ENCODE measurements at regions not wholly inside any gene's neighbourhood (a gene's known extent, or its start where the extent isn't known, plus 50 kb on each side); places are given as distances from the start of the nearest gene placed in this dataset.
"Not testable (repeated sequence)": the region's sequence is repeated elsewhere in the genome, so short reads cannot be mapped to it uniquely, and the experiment has no call there.

DNA sequence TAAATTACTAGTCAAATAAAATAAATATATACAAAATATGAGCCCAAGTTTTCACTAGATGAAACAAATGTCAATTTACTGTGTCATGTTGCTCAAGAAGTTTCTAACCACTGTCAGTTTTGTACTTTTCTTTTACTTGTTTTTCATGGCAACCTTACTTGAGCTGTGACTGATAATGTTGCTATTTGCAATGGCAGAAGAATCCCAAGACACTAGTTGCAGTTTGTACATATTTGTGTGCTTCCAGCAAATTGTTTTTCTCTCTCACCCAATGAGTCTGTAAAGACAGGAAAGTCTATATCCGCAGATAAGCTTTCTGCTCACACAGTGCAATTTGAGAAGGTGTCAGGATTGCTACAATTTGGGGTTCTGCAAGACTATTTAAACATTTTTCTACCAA is 338.6 kb upstream of the PCSK5 start:
- no peak for DNase-seq

DNA sequence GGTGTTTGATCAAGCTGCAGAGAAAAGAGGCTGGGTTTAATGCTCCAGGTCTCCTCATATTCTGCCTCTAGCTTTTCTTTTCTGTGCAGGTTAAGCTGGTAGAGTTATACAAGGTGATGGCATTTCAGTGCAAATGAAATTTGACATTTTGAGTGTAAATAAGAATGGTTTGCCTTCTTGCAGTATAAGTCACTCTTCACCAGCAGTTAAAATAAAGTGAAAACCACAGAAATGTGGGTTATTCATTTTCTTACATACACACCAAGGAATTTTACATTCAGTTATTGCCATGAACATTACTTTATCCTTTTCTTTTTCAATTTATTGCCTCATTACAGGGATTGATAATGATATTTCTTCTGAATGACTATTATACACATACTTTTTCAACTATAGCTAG is 337.5 kb upstream of the PCSK5 start:
- no peak for DNase-seq

DNA sequence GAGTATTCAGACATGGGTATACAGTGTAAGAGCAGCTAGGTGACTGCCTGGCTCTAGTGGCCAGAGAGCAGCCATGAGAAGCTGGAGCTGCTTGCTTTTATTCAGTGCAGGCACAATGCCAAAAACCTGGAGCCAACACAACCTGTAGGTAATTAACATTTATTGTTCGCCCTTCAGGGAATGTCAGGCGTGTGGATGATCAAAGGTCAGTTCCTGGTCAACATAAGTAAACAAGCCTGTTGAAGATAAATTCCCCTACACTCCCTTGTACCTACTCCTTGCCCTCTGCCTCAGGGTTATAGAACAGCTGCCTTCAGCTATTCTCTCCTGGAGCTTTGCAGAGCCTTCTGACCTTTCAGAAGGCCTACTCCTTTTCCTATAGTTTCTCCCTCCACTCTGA is 323.7 kb upstream of the PCSK5 start:
- DNase-seq: not testable (repeated sequence)

DNA sequence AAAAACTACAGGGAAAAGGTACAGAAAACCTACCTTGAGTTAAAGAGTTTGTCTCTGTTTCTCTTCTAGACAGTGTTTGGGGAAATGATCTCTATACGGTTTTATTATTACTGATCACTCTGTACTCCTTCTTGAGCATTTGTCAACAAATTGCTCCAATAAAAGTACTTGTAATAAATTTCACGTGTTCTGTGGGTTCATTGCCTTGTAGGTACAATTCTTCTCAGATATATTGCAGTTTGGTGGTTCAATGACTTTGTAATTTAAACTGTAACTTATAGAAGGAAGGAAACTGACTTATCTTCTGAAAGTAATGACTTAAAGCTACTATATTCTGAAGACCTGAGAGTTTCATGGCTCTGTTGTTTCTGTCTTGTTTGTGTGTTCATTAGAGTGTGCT is 319.9 kb upstream of the PCSK5 start:
- DNase-seq: no peak

DNA sequence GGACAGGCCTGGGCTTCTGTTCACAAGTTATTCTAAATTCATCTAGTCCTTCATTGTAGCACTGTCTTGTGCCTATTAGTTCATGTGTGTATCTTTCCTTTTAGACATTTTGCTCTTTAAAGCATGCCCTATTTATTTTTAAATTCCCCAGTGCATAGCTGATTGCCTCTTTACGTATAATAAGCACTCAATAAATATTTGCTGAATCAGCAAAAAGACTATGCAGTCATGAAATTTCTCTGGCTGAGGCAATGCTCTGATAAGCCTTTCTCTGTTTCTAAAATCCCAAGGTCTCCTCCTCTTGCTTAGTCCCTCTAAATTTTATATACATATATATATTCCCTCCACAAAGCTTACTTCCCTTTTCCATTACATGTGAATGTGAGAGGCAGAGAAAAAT is 315.9 kb upstream of the PCSK5 start:
- no peak for DNase-seq

DNA sequence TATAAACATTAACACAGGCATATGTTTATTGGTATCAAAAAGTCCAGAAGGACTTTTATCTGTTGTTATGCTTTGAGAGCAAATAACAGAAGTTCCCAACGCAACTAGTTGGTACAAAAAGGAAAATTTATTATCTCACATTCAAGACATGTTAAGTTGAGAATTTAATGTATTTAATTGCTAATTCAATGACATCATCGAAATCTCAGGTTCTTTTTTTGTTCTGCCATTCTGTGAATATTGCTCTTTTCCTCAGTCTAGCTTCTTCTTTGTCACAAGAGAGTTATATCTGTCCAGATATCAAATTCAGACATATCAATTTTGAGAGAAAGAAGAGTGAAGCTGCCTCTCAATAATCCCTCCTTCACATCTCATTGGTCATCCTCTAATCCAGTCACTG is 307.6 kb upstream of the PCSK5 start:
- DNase-seq: no peak

DNA sequence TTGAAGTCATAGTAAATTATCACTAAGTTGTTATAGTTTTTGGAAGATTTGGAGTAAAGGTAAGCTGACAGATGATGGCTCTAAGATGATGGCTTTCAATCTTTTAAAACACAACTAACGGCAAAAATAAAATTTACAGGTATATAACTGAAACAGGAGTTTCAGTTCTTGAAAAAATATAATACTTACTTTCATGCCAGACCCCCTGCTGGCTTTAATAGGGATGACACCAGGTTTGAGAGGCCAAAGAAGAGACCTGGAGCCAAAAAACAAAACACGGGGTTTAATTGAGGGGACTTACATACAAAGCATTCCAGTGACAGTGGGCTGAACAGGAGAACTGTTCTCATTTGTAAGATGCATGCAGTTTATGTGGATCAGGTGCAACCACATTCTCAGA is 301.7 kb upstream of the PCSK5 start:
- no peak for DNase-seq

DNA sequence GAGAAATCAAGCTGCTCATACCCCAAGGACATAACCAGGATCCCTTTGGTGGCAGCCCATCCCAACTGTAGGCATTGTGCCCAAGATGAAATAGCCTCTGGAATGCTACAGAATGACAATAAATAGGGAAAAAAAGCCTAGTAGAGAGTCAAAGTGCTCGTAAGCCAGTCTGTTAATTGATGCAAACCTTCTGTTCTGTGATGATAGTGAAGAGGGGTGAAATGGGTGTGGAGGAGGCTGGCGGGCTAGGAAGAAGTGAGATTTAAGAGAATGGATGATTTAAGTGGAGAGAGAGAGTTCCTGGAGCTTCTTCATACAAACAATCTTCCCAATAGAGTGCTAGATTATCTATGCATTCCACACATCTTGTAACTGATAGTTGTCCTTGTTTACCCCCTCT is 301.0 kb upstream of the PCSK5 start:
- DNase-seq: no peak

DNA sequence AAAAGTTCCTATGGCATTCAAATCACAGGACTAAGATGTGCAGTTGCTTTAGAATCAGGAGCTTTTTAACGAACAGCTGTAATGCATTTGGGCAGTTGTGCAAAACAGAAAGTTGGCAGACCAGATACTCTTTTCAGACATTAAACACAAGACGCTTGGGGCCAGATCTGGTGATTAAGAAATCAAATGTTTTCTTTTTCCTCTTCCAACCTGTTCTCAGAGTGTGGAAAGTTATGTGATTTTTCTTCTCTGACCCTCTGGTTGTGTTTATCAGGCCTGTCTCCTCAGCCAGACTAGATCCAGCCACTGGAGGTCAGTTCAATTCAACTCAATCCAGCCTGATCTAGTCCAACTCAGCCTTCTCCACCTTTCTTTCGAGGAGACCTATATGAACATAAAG is 298.5 kb upstream of the PCSK5 start:
- DNase-seq: no peak

DNA sequence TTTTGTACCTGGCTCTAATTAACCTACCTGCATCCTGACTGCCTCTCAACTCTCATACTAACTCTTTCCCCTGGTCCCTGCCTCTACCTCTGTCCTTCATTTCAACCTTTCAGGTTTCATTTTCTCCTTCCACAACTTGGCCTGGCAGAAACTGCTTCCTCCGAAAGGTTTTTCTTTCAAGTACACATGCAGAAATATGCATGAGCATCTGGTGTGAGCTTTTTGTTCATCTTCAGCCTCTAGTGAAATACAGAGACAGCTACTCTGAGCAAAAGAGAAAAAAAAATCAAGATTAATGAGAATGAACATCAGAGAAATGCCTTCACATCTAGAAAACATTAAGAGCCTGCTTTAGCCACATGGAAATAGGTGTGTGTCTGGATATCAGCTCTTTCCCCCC is 297.9 kb upstream of the PCSK5 start:
- DNase-seq: no peak

DNA sequence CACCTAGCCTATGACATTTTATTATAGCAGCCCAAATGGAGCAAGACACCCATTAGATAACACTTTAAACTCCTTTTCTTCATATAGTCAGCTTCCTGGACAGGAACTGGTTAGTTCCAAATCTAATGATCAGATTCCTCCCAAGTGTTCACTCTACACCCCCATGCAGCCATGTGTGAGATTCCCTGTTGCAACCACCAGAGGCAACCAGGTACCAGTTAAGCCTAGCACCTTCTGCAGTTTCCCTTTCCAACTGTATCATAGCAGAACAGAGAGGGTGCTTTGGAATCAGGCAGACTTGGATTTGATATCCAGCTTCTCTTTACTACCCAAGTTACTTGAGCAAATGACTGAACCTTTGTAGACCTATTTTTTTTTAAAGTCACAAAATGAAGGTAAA is 296.6 kb upstream of the PCSK5 start:
- DNase-seq: no peak

DNA sequence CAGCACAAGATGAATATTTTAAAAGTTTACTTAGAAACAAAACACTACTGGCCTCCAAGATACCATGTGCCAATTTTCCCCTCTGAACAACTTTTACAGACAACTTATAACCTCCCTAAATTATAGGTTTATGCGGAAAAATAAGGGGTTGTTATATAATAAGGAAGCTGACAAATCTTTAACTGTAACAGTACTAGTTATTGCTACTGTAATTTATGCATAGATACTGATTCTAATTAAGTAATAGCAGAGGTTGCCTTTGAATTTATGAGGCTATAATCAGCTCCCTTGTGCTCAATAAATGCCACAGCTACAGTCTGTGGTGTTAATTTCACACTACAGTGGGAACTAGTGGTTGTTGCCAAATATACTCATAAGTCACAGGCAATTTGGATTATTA is 291.3 kb upstream of the PCSK5 start:
- DNase-seq: no peak

DNA sequence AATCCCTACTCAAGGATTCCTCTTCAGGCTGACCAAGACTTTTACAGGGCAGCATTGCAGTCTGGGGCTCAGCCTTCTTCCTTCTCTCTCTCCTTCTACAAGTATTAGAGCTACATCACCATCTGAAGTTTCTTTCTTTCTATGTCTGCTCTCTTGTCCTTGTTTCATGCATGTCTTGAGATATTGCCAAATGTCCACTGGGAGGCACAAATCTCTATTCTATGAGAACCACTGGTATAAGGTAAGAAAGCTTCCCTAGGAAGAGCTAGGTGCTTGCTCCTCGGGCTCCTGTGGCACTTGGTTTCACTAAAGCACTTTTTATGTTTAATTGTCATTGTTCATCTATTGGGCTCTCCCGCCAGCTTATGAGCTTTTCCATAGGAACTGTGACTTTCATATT is 289.2 kb upstream of the PCSK5 start:
- DNase-seq: no peak

DNA sequence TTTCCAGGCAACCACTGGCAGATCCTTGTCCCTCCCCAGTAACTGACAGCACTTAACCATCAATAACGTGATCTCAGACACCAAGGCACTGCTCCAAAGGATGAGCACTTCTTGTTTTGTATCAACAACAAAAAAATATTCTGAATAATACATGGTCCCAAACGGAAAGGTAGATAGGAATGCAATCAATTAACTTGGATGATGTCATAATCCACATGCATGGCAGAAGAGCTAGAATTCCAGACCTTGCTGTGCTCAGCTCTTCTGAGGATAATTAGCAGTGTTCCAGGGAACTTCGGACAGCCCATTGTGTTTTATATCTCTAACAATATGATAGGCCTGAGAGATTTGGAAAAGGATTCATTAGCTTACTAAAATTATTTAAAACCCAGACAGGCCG is 288.4 kb upstream of the PCSK5 start:
- DNase-seq: no peak

DNA sequence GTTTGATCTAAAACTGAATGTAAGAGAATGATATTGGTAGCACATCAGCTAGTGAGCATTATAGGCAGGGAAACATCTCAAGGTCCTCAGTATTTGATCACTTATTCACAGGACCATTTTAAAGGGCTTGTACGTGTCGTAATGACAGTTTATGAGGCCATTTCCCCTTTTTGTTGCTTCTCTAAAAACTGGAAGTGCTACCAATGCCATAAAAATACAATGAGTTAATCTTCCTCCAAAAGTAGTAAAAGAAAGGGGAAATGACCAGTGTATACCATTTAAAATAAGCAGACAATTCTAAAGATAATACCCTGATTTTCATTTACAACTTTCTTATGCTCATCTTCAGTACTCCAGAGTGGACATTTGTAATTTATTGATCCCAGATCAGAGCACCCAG is 285.8 kb upstream of the PCSK5 start:
- peak; percentile 7 for DNase-seq

DNA sequence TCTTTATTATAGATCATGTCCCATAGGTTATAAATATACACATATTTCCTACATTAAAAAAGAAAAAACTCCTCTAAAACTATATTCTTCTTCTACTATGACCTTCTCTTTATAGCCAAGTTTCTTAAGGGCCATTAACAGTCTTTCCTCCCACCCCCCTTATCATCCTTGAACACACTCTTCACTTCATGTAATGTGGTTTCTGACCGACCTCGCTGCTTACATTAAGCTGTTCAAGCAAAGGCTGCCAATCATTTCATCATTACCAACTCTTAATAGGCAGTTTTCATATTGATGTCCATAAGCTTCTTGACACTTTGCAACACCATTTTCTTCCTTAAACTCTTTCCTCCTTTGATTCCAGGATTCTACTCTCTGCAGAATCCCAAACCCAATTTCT is 283.0 kb upstream of the PCSK5 start:
- peak; percentile 1 for DNase-seq

DNA sequence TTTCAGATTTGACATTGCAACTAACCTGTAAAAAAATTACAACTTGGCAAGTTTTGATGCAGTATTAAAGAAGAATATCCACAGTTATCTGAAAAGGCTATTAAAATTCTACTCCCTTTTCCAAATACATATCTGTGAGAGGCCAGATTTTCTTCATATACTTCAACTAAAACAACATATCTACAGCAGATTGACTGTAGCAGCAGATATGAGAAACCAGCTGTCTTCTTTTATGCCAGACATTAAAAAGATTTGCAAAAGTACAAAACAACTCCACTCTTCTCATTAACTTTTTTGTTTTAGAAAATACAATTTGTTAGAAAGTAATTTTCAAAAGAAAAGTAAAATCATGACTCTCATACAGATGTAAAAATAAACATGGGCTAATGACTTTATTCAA is 281.1 kb upstream of the PCSK5 start:
- DNase-seq: no peak

DNA sequence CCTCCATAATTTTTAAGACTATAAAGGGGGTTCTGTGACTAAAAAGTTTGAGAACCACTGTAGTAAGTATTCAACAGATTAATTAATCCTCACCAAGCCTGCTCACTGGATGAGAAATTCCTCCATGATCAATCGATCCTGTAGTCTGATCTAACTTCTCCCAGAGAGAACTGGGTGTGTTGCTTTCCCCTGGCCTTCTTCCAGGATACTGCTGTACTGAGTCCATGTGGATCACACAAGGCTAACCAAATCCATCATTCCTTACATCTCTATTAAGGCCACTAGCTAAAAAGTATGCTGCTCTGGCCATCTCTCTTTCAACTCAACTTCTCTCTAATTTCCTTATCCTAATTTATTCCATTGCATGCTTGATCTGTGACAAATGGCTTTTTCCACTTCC is 280.2 kb upstream of the PCSK5 start:
- no peak for DNase-seq

DNA sequence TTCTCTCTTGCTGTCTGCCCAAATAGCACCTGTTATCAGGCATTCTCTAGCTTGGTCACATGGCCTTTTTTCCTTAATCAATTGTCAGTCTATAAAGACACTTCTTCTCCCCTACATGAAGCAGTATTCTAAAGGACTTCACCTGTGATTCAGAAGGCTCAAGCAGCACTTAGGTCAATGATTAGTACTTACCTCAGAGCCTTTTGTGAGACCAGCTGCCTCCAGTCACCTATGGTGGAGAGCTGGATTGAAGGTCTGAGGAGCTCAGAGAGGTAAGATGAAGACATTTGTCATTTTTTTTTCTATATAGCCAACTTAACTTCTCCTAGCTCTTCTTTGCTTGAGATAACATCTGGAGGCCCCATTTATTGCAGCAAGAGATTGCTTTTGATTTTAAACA is 278.3 kb upstream of the PCSK5 start:
- no peak for DNase-seq

DNA sequence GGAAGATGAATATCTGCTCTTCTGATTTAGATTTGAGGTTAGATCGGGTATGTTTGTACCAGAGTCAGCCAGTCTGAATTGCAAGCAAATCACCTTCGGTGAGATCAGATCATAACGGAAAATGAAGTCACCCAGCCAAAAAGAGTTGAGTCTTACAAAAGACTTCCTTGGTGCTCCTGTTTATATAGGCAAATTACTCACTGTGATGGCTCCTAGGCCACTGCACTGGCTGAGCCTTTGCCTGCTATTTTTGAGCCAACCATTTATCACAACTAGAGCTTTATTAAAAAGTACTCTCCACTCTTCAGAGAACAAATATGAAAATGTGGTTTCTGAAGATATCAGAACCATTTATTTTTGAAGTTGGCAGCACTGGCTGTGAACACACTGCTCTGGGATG is 277.7 kb upstream of the PCSK5 start:
- DNase-seq: no peak

DNA sequence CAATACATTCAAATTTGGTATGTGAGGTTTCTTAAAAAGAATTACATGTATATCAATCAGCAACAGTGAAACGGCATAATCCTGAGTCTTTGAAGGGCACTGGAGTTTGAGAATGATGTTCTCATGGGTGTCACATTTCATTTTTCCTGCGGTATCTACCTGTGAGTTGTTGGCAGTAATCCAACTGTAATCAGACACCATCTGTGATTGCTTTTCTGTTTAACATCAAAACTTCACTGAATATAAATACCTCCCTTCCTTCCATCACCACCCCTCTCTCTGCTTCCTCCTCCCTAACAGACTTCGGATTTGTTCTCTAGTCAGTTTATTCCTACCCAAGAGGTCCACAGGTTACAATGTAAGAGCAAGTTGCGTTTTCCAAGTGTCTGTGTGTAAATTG is 275.2 kb upstream of the PCSK5 start:
- no peak for DNase-seq

DNA sequence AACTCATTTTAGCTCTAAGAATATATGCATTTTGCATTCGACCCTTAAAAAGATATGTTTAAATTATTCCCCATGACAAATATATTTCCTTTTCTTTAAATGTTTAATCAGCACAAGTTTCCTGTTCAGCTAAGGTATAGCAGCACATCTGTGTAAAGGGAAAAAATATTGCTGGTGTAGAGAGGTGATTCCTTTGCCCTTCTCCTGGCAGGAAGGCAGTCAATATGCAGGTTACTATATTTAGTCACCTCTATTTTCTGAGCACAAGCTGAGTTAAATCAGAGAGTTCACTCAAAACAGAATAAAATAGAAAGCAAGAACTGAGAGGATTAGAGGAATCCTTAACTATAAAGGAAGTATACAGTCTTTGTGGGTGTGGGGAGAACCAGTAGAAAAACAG is 274.4 kb upstream of the PCSK5 start:
- DNase-seq: no peak

DNA sequence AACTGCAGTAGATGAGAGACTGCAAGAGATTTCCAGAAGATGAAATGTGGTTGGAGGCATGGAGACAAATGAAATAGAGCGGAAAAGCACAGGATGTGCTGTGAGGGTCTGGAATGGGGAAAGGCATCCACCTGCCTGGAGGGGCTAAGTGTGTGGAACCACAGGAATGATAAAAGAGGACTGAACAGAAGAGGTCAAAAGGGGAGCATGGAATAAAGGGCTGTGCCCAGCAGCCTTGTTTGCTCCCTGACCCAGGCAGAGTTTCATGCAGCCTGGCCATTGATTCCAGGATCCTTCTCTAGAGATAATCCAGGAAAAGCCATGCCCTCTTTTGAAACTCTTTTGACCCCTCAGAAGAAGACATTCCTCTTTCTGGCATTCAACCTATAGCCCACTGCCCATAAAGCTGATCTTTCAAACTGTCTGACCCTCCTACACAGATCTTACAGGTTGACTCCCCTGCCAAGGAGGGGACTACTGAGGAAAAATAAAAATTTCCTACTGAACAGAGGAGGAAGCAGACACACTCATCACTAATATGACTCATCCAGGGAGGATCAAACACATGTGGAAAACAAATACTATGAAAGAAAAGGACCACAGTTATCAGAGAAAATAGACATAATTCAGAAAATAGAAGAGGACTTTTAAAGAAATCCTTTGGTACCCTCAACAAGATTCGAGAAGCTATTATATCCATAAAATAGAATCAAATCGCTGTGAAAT is 273.5 kb upstream of the PCSK5 start:
- DNase-seq: no peak

DNA sequence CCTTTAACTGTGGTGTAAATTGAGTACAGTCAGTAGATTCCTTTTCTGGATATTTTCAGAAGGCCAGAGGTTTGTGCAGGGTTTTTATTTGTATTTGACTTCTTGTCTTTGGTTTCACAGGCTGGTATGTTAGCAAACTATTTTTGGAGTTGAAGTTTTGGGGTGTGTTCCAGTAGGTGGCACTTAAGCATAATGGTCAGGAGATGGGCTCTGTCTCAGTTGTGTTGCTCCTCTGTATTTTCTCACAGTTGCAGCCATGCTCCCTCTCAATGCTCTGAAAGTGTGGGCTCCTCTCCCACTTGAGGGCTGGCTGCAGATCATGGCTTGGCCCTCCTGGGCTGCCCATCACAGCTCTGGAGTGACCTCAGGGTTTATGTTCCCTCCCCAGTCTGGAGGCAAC is 267.0 kb upstream of the PCSK5 start:
- no peak for DNase-seq

DNA sequence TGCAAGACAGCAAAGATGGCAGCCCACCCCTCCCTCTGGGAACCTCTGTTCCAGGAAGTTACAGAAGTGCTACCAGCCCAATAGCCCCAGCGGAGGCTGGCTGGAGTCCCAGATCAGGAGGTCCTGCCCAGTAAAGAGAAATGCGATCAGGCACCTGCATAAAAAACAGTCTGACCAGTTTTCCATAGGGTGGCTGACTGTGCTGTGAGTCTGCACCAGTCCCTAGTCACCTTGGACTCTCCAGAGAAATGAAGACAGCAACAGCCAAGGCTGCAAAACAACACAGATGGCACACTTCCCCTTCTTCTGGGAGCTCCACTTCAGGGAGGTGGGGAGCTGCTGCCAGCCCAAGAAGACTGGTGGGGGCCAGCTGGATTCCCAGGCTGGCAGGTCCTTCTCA is 265.5 kb upstream of the PCSK5 start:
- DNase-seq: no peak

DNA sequence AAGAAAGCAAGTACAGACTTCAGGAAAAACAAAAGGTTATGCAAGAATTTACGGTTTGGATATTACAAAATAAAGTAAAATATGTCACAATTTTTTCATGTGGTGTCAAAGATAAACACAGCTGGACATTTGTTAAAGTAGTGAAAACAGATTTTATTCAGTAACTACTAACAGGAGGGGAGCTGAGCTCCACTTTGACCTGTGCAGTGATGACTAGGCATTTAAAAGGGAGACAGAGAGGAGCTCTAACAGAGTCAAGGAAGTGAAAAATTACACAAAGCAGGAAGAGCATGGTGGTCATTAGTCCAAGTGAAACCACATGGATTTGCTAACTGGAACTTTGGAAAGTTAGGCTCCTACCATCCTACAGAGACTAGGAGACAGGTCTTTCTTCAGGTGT is 263.6 kb upstream of the PCSK5 start:
- DNase-seq: no peak
